ENCODE measurements at regions not wholly inside any gene's neighbourhood (a gene's known extent, or its start where the extent isn't known, plus 50 kb on each side); places are given as distances from the start of the nearest gene placed in this dataset.

- H3K27ac Mint-ChIP-seq = no peak overlapping the region
- H3K27me3 ChIP-seq (replicated peaks in 1 of 4; ENCODE audit: control extremely low read depth in 1 of 4, control insufficient read depth in 3 of 4, insufficient read depth in 4 of 4, low read length in 3 of 4) = no peaks in the 10 kb centered on the region
- H3K9me3 ChIP-seq (ENCODE audit: control extremely low read depth in 1 of 3, control insufficient read depth in 2 of 3, insufficient read depth in 1 of 3, low read length in 2 of 3) = peaks cover 0 to 13% (median 0%) of the 10 kb centered on the region in 3 donors
- no peaks in the 10 kb centered on the region for H3K36me3 ChIP-seq (replicated peaks in 1 of 2; ENCODE audit: control extremely low read depth in 1 of 2, control insufficient read depth in 1 of 2, extremely low read depth in 1 of 2, insufficient read depth in 2 of 2, low read length in 1 of 2)
- no peak overlapping the region for H3K4me2 ChIP-seq (replicated peaks; ENCODE audit: low read depth, low read length, poor library complexity, severe bottlenecking)
- H3K4me1 Mint-ChIP-seq = no peaks in the 10 kb centered on the region
- no peaks in the 10 kb centered on the region for H3K4me1 ChIP-seq (ENCODE audit: control insufficient read depth in 2 of 2, insufficient read depth in 2 of 2, low read length in 2 of 2)
- H3K79me2 ChIP-seq (ENCODE audit: control insufficient read depth, insufficient read depth, low read length) = no peaks in the 10 kb centered on the region
- H3K4me3 ChIP-seq (ENCODE audit: control extremely low read depth in 1 of 5, extremely low read depth in 1 of 5, insufficient read depth in 1 of 5, low read depth in 2 of 5, low read length in 4 of 5) = no peak overlapping the region
- DNase-seq (no peak), ATAC-seq (ENCODE audit: low read depth) (no peak)
- intact Hi-C loops (cut with micrococcal nuclease) = no loop called here
- no peaks in the 10 kb centered on the region for H3K27me3 Mint-ChIP-seq
- H3K4me3 Mint-ChIP-seq = no peak overlapping the region
- no peak overlapping the region for H3K27ac ChIP-seq (ENCODE audit: low read length in 2 of 2)
- CTCF ChIA-PET = no interaction called here
- no peak for TF ChIP-seq CTCF (IDR thresholded peaks at IDR 0.05)
- no peak for TF ChIP-seq EZH2 (IDR thresholded peaks at IDR 0.05; ENCODE audit: borderline replicate concordance, insufficient read depth, low read depth, low read length, poor library complexity, severe bottlenecking)
- POLR2A ChIA-PET = no interaction called here
- no peak overlapping the region for H2AFZ ChIP-seq (ENCODE audit: insufficient read depth, low read depth, low read length, poor library complexity, severe bottlenecking)
- no peak overlapping the region for H3K9ac ChIP-seq (ENCODE audit: low read length)
- H4K20me1 ChIP-seq (ENCODE audit: control insufficient read depth, insufficient read depth, low read length, poor library complexity, severe bottlenecking) = no peaks in the 10 kb centered on the region
- peaks cover 6% of the 10 kb centered on the region for H3K9me3 Mint-ChIP-seq (ENCODE audit: insufficient read depth)
- WGBS (ENCODE audit: insufficient coverage) = 66% methylated on average over 3 of the region's 6 CpGs
These were observed 165.4 kb downstream of the CMPK2 start for GRCh38 chr2:6700335-6700734.

GRCh38 chr2:6704077-6704476 lies 161.6 kb downstream of the CMPK2 start:
- Histone ChIP-seq H3K4me3 (ENCODE audit: control extremely low read depth in 1 of 5, extremely low read depth in 1 of 5, insufficient read depth in 1 of 5, low read depth in 2 of 5, low read length in 4 of 5) (no peak overlapping the region), H3K9ac (ENCODE audit: low read length) (no peak overlapping the region), H3K79me2 (ENCODE audit: control insufficient read depth, insufficient read depth, low read length) (no peaks in the 10 kb centered on the region), H3K27me3 (replicated peaks in 1 of 4; ENCODE audit: control extremely low read depth in 1 of 4, control insufficient read depth in 3 of 4, insufficient read depth in 4 of 4, low read length in 3 of 4) (no peaks in the 10 kb centered on the region), H2AFZ (ENCODE audit: insufficient read depth, low read depth, low read length, poor library complexity, severe bottlenecking) (no peak overlapping the region), H4K20me1 (ENCODE audit: control insufficient read depth, insufficient read depth, low read length, poor library complexity, severe bottlenecking) (no peaks in the 10 kb centered on the region), H3K27ac (ENCODE audit: low read length in 2 of 2) (no peak overlapping the region), H3K9me3 (ENCODE audit: control extremely low read depth in 1 of 3, control insufficient read depth in 2 of 3, insufficient read depth in 1 of 3, low read length in 2 of 3) (peaks cover 0 to 13% (median 0%) of the 10 kb centered on the region in 3 donors), H3K4me1 (ENCODE audit: control insufficient read depth in 2 of 2, insufficient read depth in 2 of 2, low read length in 2 of 2) (no peaks in the 10 kb centered on the region), H3K36me3 (replicated peaks in 1 of 2; ENCODE audit: control extremely low read depth in 1 of 2, control insufficient read depth in 1 of 2, extremely low read depth in 1 of 2, insufficient read depth in 2 of 2, low read length in 1 of 2) (no peaks in the 10 kb centered on the region), H3K4me2 (replicated peaks; ENCODE audit: low read depth, low read length, poor library complexity, severe bottlenecking) (no peak overlapping the region)
- Mint-ChIP-seq H3K4me1 (no peaks in the 10 kb centered on the region), H3K27me3 (no peaks in the 10 kb centered on the region), H3K9me3 (ENCODE audit: insufficient read depth) (peaks cover 10% of the 10 kb centered on the region), H3K27ac (no peak overlapping the region), H3K4me3 (no peak overlapping the region)
- ATAC-seq (ENCODE audit: low read depth) (no peak), DNase-seq (no peak)
- no CpG with 5 or more reads among the region's 1 CpG for WGBS (ENCODE audit: insufficient coverage)
- POLR2A ChIA-PET = no interaction called here
- intact Hi-C loops (cut with micrococcal nuclease) = no loop called here
- TF ChIP-seq EZH2 (IDR thresholded peaks at IDR 0.05; ENCODE audit: borderline replicate concordance, insufficient read depth, low read depth, low read length, poor library complexity, severe bottlenecking) (no peak), CTCF (IDR thresholded peaks at IDR 0.05) (no peak)
- CTCF ChIA-PET = no interaction called here

Measured in B cell (primary cell).